Loucy (cell line): ENCODE measurements at regions not wholly inside any gene's neighbourhood (a gene's known extent, or its start where the extent isn't known, plus 50 kb on each side); places are given as distances from the start of the nearest gene placed in this dataset.

ENCODE experiments used
- H2AFZ ChIP-seq: fragments of 200-600 bp; sonication (generic); 2 replicates; pipeline ENCODE4 v1.6.0; 2016; ENCODE audit warnings: antibody characterized with exemption, mild to moderate bottlenecking, low read length, moderate library complexity
- H3F3A ChIP-seq: fragments of 200-600 bp; 2 replicates; pipeline ENCODE4 v1.6.0; 2016; ENCODE audit warnings: antibody characterized with exemption, low read depth, mild to moderate bottlenecking
- H3K27me3 ChIP-seq: fragments of 200-600 bp; sonication (generic); 2 replicates; pipeline ENCODE4 v1.6.1; 2014; ENCODE audit warnings: low read length, mild to moderate bottlenecking; ENCODE audit not compliant: insufficient read depth, poor library complexity, severe bottlenecking
- H3K36me3 ChIP-seq: fragments of 200-600 bp; sonication (generic); 2 replicates; pipeline ENCODE4 v1.6.1; 2016; ENCODE audit warnings: low read length; ENCODE audit not compliant: insufficient read depth
- H3K4me1 ChIP-seq: fragments of 200-600 bp; sonication (generic); 2 replicates; pipeline ENCODE4 v1.5.1; 2014; ENCODE audit warnings: low read length, mild to moderate bottlenecking; ENCODE audit not compliant: insufficient read depth, poor library complexity, severe bottlenecking
- H3K4me2 ChIP-seq: fragments of 200-600 bp; sonication (generic); 2 replicates; pipeline ENCODE4 v1.6.0; 2014; ENCODE audit warnings: antibody characterized with exemption, low read length, low read depth, mild to moderate bottlenecking; ENCODE audit not compliant: poor library complexity, severe bottlenecking
- H3K4me3 ChIP-seq: fragments of 200-600 bp; sonication (generic); 2 replicates; pipeline ENCODE4 v1.5.1; 2014; ENCODE audit warnings: low read length, mild to moderate bottlenecking, mixed read lengths; ENCODE audit not compliant: poor library complexity, severe bottlenecking
- H3K79me2 ChIP-seq: fragments of 200-600 bp; sonication (generic); 2 replicates; pipeline ENCODE4 v1.6.1; 2014; ENCODE audit warnings: low read length; ENCODE audit not compliant: insufficient read depth
- H3K9ac ChIP-seq: fragments of 200-600 bp; sonication (generic); 2 replicates; pipeline ENCODE4 v1.6.0; 2014; ENCODE audit warnings: mild to moderate bottlenecking, low read depth, low read length, moderate library complexity; ENCODE audit not compliant: poor library complexity, severe bottlenecking
- H3K9me2 ChIP-seq: fragments of 200-600 bp; sonication (generic); replicated peaks from 2 replicates; pipeline ENCODE4 v1.6.1; 2016; ENCODE audit warnings: low read depth, low read length, mixed read lengths
- H3K9me3 ChIP-seq: fragments of 200-600 bp; sonication (generic); 2 replicates; pipeline ENCODE4 v1.6.1; 2014; ENCODE audit warnings: mild to moderate bottlenecking, antibody characterized with exemption, low read length, low read depth; ENCODE audit not compliant: insufficient read depth
- H4K20me1 ChIP-seq: fragments of 200-600 bp; sonication (generic); 2 replicates; pipeline ENCODE4 v1.6.0; 2014; ENCODE audit warnings: antibody characterized with exemption, low read length, mild to moderate bottlenecking; ENCODE audit not compliant: insufficient read depth, poor library complexity, severe bottlenecking
- CTCF ChIP-seq: fragments of 200-600 bp; sonication (generic); conservative IDR thresholded peaks from 2 replicates; pipeline ENCODE4 v1.5.1; 2014; ENCODE audit warnings: mild to moderate bottlenecking, antibody characterized with exemption, low read length
- EZH2phosphoT487 ChIP-seq: fragments of 200-600 bp; IDR thresholded peaks from 2 replicates; pipeline ENCODE4 v1.6.1; 2018; ENCODE audit warnings: antibody characterized with exemption, mild to moderate bottlenecking, moderate library complexity, borderline replicate concordance

GRCh38 chr18:45157576-45157975, 457.7 kb upstream of the SLC14A2 start:
- H3K27me3 ChIP-seq = no peaks in the 10 kb centered on the region
- no peak overlapping the region for H3K9ac ChIP-seq
- H3K79me2 ChIP-seq = no peaks in the 10 kb centered on the region
- H4K20me1 ChIP-seq = no peaks in the 10 kb centered on the region
- no peaks in the 10 kb centered on the region for H3K36me3 ChIP-seq
- peaks cover 4% of the 10 kb centered on the region for H3K4me1 ChIP-seq
- H3K9me2 ChIP-seq = no peaks in the 10 kb centered on the region
- H3K4me3 ChIP-seq = no peak overlapping the region
- H2AFZ ChIP-seq = no peak overlapping the region
- H3F3A ChIP-seq = no peaks in the 10 kb centered on the region
- H3K9me3 ChIP-seq = no peaks in the 10 kb centered on the region
- H3K4me2 ChIP-seq = no peak overlapping the region
- TF ChIP-seq EZH2phosphoT487 (no peak), CTCF (no peak)

- Histone ChIP-seq H3K4me3 (no peak overlapping the region), H3K36me3 (no peaks in the 10 kb centered on the region)
These were observed 453.4 kb upstream of the SLC14A2 start for GRCh38 chr18:45161850-45162249.

GRCh38 chr18:45163871-45164270, 451.4 kb upstream of the SLC14A2 start:
- no peak overlapping the region for H3K4me2 ChIP-seq
- H3K27me3 ChIP-seq = no peaks in the 10 kb centered on the region
- no peak overlapping the region for H3K4me3 ChIP-seq
- peaks cover 19% of the 10 kb centered on the region for H3K4me1 ChIP-seq
- no peaks in the 10 kb centered on the region for H3K79me2 ChIP-seq
- no peaks in the 10 kb centered on the region for H3K9me3 ChIP-seq
- TF ChIP-seq CTCF (no peak), EZH2phosphoT487 (no peak)
- no peaks in the 10 kb centered on the region for H3K9me2 ChIP-seq
- no peaks in the 10 kb centered on the region for H3F3A ChIP-seq
- no peaks in the 10 kb centered on the region for H3K36me3 ChIP-seq
- no peak overlapping the region for H3K9ac ChIP-seq
- no peak overlapping the region for H2AFZ ChIP-seq
- no peaks in the 10 kb centered on the region for H4K20me1 ChIP-seq

More at GRCh38 chr18:45161850-45162249, 453.4 kb upstream of the SLC14A2 start:
- Histone ChIP-seq H3K27me3 (no peaks in the 10 kb centered on the region), H3K4me1 (peaks cover 8% of the 10 kb centered on the region), H3F3A (no peaks in the 10 kb centered on the region), H4K20me1 (no peaks in the 10 kb centered on the region), H3K9me3 (no peaks in the 10 kb centered on the region), H3K9ac (no peak overlapping the region), H2AFZ (no peak overlapping the region), H3K9me2 (no peaks in the 10 kb centered on the region), H3K4me2 (no peak overlapping the region), H3K79me2 (no peaks in the 10 kb centered on the region)
- TF ChIP-seq EZH2phosphoT487 (no peak), CTCF (no peak)
